Endothelial cell of hepatic sinusoid (primary cell): ENCODE measurements at regions not wholly inside any gene's neighbourhood (a gene's known extent, or its start where the extent isn't known, plus 50 kb on each side); places are given as distances from the start of the nearest gene placed in this dataset.

Experiments
- in situ Hi-C: cut with HindIII; loops from 2 replicates; pipeline ENCODE4 v1.10.0; 2017; ENCODE audit warnings: low sequenced_read_pairs

DNA sequence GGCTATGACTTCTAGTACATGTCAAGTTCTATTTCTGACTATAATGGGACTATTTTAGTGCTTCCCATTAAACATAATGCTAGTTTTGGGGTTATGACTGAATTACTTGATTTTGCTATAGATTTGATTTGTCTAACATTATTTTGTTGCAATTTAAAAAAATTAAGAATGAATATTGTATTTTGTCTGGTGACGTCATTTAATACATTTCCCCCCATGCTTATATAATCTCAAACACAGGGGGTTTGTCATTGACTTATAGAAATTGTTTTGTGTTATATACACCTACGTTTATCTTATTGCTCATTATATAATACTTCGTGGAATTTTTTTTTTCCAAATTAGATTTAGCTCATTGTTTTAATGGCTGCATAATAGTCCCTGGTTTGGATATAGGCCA is 270.3 kb upstream of the VLDLR start:
- in situ Hi-C loops: no loop called here

DNA sequence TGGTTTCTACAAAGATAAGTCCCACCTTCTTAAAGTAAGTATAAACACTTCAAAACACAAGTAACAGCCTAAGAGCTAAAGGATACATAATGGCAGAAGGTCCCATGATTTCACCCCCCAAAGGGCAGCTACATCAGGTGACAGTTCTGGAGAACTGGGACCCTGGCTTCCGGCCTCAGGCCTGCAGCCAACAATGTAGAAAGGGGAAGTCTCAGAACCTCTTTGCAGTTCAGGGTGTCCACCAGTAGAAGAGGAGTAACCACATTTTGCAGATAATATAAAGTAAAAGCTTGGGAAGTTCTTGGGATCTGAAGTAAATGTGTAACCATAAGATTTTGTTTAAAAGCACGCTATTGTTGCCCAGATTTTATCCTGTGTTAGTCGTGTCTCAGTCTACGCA is 267.4 kb upstream of the VLDLR start:
- in situ Hi-C loops: no loop called here

DNA sequence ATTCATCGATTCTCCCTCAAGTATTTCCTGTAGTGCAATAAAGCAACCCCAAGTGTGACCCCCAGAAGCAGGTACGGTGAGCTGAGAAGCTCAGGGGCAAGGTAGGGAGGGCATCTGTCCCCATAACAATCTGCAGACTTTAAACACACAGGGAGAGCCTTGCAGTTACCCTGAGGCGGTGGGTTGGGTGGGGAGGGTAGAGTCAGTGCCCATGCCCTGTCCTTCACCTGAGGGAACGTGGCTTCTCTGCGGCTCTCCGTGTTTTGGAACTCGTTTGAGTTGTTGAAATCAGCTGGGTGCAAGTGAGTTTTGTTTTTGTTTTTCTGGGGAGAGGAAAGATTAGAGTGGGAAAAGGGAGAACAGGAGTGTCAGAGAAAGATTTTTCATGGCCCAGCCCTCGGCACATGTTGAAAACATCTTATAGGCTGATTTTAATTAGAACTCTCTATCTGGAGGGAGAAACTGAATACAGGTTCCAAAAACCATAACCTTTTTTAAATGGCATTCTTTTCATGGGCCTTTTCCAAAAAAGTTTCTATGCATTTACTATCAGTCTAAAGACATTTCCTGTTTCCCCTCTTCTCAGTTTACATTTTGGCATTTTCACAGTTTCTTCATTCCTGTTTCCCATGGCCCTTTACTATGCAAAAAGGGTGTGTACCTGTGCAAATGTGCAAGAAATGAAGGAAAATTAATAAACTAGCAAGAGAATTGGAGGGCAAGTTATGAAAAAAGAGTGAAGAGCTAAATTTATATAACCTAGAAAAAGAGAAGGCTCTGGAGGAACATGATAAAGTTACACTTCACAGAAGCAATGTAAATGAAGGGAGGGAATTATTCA is 266.5 kb upstream of the VLDLR start:
- in situ Hi-C loops: no loop called here

DNA sequence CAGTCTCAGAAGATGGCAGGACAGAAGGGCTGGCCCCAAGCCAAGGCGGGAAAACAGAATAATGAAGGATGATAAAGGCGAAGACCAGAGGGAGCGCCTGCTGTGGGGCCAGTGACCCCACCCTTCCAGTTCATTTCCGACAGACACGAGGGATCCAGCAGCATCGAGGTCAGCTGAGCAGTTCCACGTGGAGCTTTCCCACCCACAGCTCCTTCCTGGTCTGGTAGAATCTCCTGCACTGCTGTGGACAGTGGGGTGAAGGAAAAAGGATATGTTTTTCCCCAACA is 265.9 kb upstream of the VLDLR start:
- in situ Hi-C loops: no loop called here

DNA sequence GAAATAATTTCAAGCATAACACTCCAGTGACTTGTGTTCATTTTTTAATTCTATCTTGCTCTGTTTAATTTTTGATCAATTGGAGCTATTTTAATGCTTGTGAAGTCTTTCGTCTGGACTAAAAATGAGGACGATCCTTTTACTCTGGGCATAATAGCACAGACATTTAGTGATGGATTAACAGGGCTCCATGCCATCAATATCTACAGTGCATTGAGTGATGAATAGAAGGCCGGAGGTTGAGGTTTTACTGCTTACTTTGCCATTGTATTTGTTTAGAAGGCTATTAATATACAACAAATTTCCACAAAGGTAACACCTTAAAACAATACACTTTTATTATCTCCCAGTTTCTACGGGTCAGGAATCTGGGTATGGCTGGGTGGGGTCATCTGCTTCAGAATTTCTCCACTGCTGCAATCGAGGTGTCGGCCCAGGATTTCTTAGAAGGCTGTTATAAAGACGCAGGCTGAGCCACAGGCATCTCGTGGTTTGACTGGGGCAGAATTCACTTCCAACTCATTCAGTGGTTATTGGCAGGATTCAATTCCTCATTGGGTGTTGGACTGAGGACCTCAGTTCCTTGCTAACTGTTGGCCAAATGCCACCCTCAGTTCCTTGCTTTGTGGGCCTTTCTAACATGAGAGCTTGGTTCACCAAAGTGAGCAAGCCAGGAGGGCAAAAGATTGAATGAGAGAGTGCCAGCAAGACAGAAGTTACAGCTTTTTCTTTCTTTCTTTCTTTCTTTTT is 265.4 kb upstream of the VLDLR start:
- in situ Hi-C loops: no loop called here

DNA sequence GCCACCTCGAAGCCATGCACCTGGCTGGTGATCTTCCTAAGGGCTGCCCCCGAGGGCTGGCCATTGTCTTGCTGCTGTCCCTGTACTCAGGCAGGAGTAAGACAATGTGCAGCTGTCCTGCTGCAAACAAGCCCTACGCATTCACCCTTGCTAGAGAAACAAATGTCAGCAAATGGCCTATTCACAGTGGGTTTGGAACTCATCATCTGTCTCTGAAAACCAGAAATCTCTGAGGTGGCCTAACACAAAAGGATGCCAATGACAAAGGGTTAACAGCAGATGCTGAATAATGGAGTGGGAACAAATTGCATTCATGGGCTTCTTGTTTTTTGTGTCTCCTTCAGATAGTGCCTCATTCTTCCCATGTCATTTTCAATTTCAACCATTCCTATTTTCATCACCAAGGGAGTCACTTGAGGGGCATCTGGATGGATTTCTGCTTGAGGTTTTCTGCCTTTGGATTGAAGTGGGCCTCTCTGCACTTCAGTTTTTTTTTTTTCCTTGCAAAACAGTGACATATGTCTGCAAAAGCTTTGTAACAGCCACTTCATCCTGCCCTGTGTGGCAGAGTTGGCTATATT is 261.6 kb upstream of the VLDLR start:
- in situ Hi-C loops: no loop called here

DNA sequence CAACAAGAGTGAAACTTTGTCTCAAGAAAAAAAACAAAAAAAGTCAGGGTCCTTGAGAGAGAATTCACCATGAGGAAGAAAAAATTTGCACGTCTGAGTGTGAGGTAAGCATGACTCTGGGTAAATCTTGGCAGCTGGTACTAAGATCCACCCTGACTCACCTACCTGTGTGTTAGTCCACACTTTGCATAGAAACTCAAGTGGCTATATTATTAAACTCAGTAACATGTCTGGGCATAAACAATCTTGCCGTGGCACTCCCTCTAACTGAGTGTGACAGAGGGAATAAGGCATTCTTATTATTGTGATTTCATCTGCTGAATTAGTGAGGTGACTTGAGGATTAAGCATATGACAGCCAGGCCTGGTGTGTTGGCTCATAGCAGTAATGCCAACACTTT is 259.4 kb upstream of the VLDLR start:
- in situ Hi-C loops: no loop called here

DNA sequence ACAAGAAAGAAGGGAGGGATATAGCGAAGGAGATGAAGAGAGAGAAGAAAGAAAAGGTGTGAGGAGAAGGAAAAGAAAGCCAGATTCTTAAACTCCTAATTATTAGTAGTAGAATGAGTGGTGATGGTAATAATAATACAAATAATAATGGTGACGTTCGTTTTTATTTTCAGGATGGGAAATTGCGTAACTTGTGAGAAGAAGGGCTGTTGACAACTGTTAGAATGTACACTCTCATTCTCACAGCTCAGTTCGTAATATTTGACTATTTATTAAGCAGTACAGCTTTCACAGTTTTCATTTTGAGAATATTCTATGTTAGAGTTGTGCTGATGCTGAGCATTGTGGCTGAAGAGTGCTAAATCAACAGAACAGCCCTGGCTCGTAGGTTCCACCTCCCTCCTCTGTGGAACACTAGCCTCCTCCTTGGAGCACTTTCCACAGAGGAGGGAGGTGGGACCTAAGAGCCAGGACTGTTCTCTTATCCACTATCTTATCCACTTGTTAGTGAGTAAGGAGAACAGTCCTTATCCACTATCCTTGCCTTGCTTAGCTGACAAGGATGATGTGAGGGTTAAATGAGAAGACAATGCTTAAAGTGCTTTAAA is 258.3 kb upstream of the VLDLR start:
- in situ Hi-C loops: no loop called here

DNA sequence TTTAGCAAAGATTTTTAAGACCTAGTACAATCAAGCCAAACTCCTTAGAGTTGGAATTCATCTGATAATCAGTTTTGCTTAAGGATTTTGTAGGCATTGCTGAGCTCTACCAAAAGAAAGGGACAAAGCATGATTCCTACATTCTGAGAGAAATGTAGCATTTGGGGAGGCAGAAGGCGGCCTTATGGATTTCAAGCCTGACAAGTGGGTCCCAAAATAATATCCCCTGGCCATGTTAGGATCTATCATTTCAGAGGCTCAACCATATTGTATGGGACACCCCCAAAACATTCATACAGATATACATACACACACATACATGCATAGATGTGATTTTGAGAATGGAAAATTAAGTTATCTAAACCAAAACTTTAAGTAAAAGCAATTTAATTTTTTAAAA is 257.8 kb upstream of the VLDLR start:
- in situ Hi-C loops: no loop called here

DNA sequence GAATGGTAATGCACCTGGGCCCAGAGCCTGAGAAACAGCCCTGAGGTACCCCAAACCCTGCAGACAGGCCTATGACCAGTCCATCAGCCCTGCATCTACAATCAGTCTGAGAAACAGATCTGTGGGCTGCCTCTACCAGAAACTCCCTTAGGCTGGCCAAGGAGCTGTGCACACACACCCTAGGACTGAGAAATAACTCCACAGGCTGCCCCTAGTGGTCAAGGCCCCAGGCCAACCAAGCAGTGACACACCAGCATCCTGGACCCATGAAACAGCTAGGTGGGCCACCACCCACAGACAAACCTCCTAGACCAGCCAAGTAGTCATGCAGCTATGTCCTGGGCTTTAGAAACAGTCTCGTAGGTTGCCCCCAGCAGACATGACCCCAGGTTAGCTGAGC is 253.6 kb upstream of the VLDLR start:
- in situ Hi-C loops: no loop called here

DNA sequence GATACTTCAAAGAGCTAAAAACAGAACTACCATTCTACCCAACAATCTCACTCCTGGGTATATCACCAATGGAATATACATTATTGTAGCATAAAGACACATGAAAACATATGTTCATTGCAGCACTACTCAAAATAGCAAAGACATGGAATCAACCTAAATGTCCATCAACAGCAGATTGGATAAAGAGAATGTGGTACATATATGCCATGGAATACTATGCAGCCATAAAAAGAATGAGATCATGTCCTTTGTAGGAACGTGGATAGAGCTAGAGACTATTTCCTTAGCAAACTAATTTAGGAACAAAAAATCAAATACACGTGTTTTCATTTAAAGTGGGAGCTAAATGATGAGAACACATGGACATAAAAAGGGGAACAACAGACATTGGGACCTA is 247.9 kb upstream of the VLDLR start:
- in situ Hi-C loops: no loop called here

DNA sequence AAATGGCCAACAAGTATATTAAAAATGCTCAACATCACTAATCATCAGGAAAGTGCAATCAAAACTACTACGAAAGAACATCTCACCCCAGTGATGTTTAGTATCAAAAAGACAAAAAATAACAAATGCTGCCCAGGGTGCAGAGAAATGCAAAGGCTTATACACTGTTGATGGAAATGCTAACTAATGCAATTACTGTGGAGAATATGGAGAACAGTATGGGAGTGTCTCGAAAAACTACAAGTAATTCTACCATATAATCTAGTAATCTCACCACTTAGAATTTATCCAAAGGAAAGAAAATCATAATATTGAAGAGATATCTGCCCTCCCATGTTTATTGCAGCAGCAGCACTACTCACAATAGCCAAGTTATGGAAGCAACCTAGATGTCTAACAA is 246.5 kb upstream of the VLDLR start:
- in situ Hi-C loops: no loop called here

DNA sequence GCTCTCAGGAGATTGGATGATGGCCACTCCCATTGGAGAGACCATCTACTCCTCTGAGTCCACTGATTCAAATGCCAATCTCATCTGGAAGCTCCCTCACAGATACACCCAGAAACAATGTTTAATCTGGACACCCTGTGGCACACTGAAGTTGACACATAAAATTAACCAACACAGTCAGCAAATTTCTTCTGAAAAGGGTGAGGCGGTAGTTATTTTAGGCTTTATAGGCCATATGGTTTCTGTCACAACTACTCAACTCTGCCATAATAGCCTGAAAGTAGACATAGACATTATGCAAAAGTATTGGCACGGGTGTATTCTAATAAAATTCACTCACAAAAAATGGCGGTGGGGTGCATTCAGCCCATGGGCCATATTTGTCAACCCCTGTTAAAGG is 244.5 kb upstream of the VLDLR start:
- in situ Hi-C loops: no loop called here

DNA sequence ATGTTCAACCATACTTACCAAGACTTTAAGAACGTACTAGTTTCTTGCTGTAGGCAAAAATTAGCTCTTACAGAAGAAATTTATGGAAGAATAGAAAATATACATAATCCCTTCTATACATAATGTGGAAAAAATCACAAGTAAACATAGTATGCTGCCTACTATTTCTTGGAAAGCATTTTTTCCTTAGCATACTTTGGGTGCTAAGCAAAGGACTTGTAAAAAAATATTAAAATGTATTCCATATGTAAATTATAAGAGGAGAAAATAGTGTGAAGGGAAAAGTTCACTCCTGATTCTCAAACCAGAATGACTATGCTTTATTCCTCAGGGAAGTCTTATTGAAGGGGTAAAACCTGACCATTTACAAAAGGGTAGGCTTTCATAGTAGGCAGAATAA is 243.8 kb upstream of the VLDLR start:
- in situ Hi-C loops: no loop called here

DNA sequence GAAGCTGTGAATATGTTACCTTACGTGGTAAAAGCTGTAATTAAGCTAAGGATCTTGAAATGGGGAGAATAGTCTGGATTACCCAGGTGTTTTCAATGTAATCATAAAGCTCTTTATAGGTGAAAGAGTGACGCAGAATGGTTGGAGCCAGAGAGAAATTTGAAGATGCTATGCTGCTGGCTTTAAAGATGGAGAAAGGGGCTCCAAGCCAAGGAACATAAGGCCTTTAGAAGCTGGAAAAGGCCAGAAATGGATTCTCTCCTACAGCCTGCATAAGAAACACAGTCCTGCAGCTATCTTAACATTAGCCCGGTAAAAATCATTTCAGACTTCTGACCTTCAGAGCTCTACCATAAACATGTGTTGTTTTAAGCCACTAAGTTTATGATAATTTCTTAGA is 243.3 kb upstream of the VLDLR start:
- in situ Hi-C loops: no loop called here

DNA sequence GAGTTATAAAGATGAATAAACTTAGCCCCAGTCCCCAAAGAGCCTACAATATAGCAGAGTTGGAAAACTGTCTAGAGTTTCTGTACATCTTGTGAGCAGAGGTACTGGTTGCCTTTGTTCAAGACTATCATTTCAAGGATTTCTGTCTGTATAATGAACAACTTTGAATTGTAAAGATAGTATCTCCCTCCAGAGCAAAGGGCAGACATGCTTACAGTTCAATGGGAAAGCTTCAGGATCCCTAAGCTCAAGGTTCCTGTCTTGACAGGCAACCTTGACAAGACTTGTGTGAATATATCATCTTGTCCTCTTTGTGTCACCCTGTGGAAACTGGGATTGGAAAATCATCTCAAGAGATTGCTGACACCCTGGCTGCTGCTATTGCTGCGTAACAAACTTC is 242.8 kb upstream of the VLDLR start:
- in situ Hi-C loops: no loop called here

DNA sequence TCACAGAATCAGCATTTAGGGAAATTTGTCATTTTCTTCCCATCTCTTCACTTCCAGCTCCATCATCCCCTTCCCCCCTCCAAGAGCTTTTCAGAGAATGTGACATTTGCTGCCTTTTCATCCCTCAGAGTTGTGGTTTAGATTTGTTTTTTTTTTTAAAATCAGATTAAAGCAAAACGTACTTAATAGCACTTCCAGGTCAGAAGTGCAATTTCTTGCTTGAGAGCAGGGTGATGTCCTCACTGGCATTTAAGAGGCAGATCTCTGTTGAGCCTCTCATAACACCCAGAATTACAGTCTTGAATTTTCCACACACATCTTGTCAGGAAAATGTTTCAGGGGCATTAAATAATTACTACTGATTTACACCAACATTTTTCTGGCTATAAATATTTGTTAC is 236.8 kb upstream of the VLDLR start:
- in situ Hi-C loops: no loop called here

DNA sequence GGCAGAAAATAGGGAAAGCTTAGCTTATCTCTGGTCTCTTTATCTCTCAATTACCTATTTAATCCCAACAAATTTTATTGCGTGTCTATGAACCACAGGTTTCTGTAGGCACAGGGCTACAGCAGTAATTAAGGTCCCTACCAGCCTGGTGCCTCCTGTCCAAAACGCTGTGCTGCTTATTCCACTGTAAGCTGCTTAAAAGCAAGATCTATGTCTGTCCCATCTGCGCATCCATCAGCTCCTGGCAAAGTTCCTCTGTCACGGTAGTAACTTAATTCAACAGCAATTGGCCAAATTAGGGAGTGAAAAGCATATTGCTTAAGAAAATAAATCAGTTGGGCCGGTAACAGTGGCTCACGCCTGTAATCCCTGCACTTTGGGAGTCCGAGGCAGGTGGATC is 235.8 kb upstream of the VLDLR start:
- in situ Hi-C loops: no loop called here

DNA sequence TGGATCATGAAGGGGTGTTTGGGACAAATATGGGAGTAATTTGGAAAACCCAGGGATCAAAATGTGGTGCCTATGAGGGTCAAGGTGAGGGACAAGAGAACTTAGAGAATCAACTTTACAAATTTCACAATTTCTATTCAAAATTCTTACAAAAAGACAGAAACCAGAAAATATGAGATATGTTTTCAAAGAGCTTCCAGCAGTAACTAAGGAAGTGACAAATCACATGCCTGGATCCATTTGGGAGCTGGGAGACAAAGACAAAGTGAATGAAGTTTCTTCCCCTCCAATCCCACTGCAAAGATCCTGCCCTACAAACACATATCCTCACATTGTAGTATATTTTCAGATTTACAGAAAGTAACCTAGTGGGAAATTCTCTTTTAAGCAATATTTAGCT is 235.0 kb upstream of the VLDLR start:
- in situ Hi-C loops: no loop called here

DNA sequence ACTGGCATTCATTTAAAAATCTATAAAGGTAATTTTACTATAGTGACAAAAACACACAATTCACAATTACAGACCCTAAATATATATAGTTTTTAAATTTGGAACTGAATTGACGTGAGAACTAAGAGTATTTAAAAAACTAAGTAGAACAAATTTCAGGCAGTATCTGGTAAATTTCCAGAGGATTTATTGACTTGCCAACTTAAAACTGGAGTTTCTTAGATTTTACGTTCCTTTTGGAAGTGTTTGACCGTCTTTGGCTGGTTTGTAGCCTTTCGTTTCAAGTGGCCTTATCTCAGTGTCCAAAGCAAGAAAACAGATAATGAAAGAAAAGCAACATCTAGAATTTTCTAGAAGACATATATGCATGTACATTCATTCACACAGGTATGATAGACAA is 234.4 kb upstream of the VLDLR start:
- in situ Hi-C loops: no loop called here

DNA sequence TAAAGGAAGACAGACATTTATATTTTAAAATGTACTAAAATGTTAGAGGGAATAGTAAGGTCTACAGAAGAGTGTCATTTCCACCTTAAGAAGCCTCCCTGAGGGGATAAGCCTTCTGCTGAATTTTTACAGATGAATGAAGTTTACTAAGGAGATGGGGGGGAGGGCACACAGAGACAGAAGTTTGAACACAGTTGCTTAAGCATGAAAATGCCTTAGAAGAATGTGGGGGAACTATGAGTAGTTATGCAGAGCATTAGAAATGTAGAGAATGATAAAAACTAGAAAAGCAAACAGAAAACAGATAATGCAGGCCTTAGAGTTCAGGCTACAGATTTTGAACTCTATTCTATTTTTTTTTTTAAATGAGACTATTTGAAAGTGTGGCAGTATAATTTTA is 232.2 kb upstream of the VLDLR start:
- in situ Hi-C loops: no loop called here

DNA sequence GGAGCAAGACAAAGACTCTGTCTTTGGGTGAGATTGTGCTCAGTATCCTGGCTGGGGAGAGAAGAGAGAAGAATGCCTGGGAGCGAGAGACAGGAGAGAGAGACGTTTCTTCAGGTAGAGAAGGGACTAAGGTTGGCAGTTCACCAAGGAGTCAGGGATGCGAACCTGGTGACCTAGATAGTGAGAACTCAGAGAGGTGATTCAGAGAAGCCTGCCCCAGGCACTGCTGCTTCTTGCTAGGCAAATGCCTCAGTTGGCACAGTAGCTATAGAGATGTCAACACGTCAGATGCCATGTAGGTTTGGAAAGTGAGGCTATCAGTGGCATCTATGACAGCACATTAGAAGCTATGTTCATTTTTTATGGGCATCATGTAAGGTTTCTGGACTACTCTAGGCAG is 231.6 kb upstream of the VLDLR start:
- in situ Hi-C loops: no loop called here
